Spleen (tissue), 7 donors: ENCODE measurements at regions not wholly inside any gene's neighbourhood (a gene's known extent, or its start where the extent isn't known, plus 50 kb on each side); places are given as distances from the start of the nearest gene placed in this dataset.

ENCODE experiments used
- CTCF ChIP-seq, 11 experiments: fragments of 200-600 bp in 7 of 11; fragments of 450-650 bp in 4 of 11; sonication (generic) in 4 of 11; IDR thresholded peaks in 8 of 11; conservative IDR thresholded peaks in 3 of 11; 1 replicate in 7 of 11; 2 replicates in 4 of 11; pipeline versions ENCODE4 v1.4.0 to v1.8.0; 2016 to 2021; ENCODE audit warnings: antibody characterized with exemption in 11 of 11, inconsistent platforms in 4 of 11, mild to moderate bottlenecking in 1 of 11
- POLR2A ChIP-seq, 3 donors: fragments of 450-650 bp; IDR thresholded peaks; one replicate each; pipeline ENCODE4 v1.5.1; 2017; ENCODE audit warnings: antibody characterized with exemption in 3 of 3, mild to moderate bottlenecking in 1 of 3
- POLR2AphosphoS5 ChIP-seq, 3 donors: sonication (generic); formaldehyde crosslinking; IDR thresholded peaks; one replicate each; pipeline ENCODE4 v1.5.1; 2017; ENCODE audit warnings: antibody characterized with exemption in 3 of 3
- donor health status: DM: no; HTN: no; CAD: no; lungs with moderate emphysema.
- donor health status: DM: no; HTN: no; CAD: no.
- donor health status: DM: no; HTN: no; CAD: no.

GRCh38 chr7:13217768-13218167 is 530.3 kb downstream of the ARL4A start:
- no peak for TF ChIP-seq CTCF (IDR thresholded peaks at IDR 0.05 in 8 of 11, conservative IDR thresholded peaks at IDR 0.05 in 3 of 11)
- TF ChIP-seq POLR2AphosphoS5 (IDR thresholded peaks at IDR 0.05) = no peak
- no peak for TF ChIP-seq POLR2A (IDR thresholded peaks at IDR 0.05)
